HEK293 (cell line): ENCODE measurements at regions not wholly inside any gene's neighbourhood (a gene's known extent, or its start where the extent isn't known, plus 50 kb on each side); places are given as distances from the start of the nearest gene placed in this dataset.

ENCODE experiments used
- CTCF ChIA-PET: fragments of 350-600 bp; formaldehyde crosslinking; extraction: SDS; loops from one replicate; lab custom pipeline; 2021; ENCODE audit warnings: antibody characterized with exemption; lab: Yijun Ruan, JAX
- POLR2A ChIA-PET: fragments of 300-600 bp; formaldehyde crosslinking; extraction: SDS; loops from one replicate; lab custom pipeline; 2020; ENCODE audit warnings: antibody characterized with exemption, inconsistent platforms; lab: Yijun Ruan, JAX
- H3K27ac ChIP-seq: fragments of 200-500 bp; sonication (Bioruptor generic); 2 replicates; pipeline ENCODE4 v1.5.1; 2014; ENCODE audit warnings: low read depth, low read length, control low read depth, inconsistent platforms; ENCODE audit errors: extremely low read depth
- H3K36me3 ChIP-seq, 2 experiments: fragments of 200-500 bp in 1 of 2; sonication (Bioruptor generic) in 1 of 2; 1 replicate in 1 of 2; 2 replicates in 1 of 2; pipeline ENCODE4 v1.5.1; 2014 to 2017; ENCODE audit warnings: inconsistent platforms in 2 of 2, low read length in 2 of 2; ENCODE audit not compliant: control insufficient read depth in 2 of 2, insufficient read depth in 1 of 2
- H3K4me1 ChIP-seq: fragments of 200-500 bp; sonication (Bioruptor generic); 2 replicates; pipeline ENCODE4 v1.5.1; 2014; ENCODE audit warnings: mild to moderate bottlenecking, low read length, inconsistent platforms; ENCODE audit not compliant: control insufficient read depth, insufficient read depth
- H3K4me3 ChIP-seq: 2 replicates; pipeline ENCODE4 v1.5.1; 2011; ENCODE audit warnings: low read depth, mild to moderate bottlenecking, control low read depth, low read length, moderate library complexity
- H3K9me3 ChIP-seq: fragments of 200-500 bp; sonication (Bioruptor generic); 2 replicates; pipeline ENCODE4 v1.5.1; 2014; ENCODE audit warnings: low read depth, low read length, inconsistent platforms; ENCODE audit not compliant: control insufficient read depth, insufficient read depth
- KLF16 ChIP-seq: fragments of 450-650 bp; formaldehyde crosslinking; IDR thresholded peaks from 2 replicates; pipeline ENCODE4 v1.5.1; 2017; ENCODE audit warnings: missing biosample characterization, missing genetic modification characterization
- OVOL3 ChIP-seq: fragments of 450-650 bp; formaldehyde crosslinking; IDR thresholded peaks from 2 replicates; pipeline ENCODE4 v1.5.1; 2016; ENCODE audit warnings: missing biosample characterization, missing genetic modification characterization
- SCRT2 ChIP-seq: fragments of 450-650 bp; formaldehyde crosslinking; IDR thresholded peaks from 2 replicates; pipeline ENCODE4 v1.5.1; 2016; ENCODE audit warnings: missing biosample characterization, missing genetic modification characterization
- SP2 ChIP-seq: fragments of 450-650 bp; formaldehyde crosslinking; IDR thresholded peaks from 2 replicates; pipeline ENCODE4 v1.5.1; 2016; ENCODE audit warnings: missing biosample characterization, missing genetic modification characterization
- WT1 ChIP-seq: fragments of 450-650 bp; formaldehyde crosslinking; IDR thresholded peaks from 2 replicates; pipeline ENCODE4 v1.5.1; 2016; ENCODE audit warnings: missing biosample characterization, missing genetic modification characterization
- ZBTB20 ChIP-seq: fragments of 450-650 bp; formaldehyde crosslinking; IDR thresholded peaks from 2 replicates; pipeline ENCODE4 v1.5.1; 2016; ENCODE audit warnings: missing biosample characterization, missing genetic modification characterization
- ZNF114 ChIP-seq: fragments of 450-650 bp; formaldehyde crosslinking; IDR thresholded peaks from 2 replicates; pipeline ENCODE4 v1.5.0; 2017; ENCODE audit warnings: missing biosample characterization, missing genetic modification characterization
- ZNF16 ChIP-seq: fragments of 450-650 bp; formaldehyde crosslinking; IDR thresholded peaks from 2 replicates; pipeline ENCODE4 v1.5.1; 2016; ENCODE audit warnings: low read depth, missing biosample characterization, missing genetic modification characterization
- ZNF202 ChIP-seq: fragments of 450-650 bp; formaldehyde crosslinking; IDR thresholded peaks from 2 replicates; pipeline ENCODE4 v1.5.1; 2016; ENCODE audit warnings: missing biosample characterization, missing genetic modification characterization, borderline replicate concordance
- ZNF23 ChIP-seq: fragments of 450-650 bp; formaldehyde crosslinking; IDR thresholded peaks from 2 replicates; pipeline ENCODE4 v1.5.1; 2016; ENCODE audit warnings: missing biosample characterization, missing genetic modification characterization, borderline replicate concordance
- ZNF350 ChIP-seq: fragments of 450-650 bp; formaldehyde crosslinking; IDR thresholded peaks from 2 replicates; pipeline ENCODE4 v1.5.0; 2017; ENCODE audit warnings: missing biosample characterization, mild to moderate bottlenecking, missing genetic modification characterization
- ZNF366 ChIP-seq: fragments of 450-650 bp; formaldehyde crosslinking; conservative IDR thresholded peaks from 2 replicates; pipeline ENCODE4 v1.5.1; 2016; ENCODE audit warnings: missing biosample characterization, missing genetic modification characterization
- ZNF391 ChIP-seq: fragments of 450-650 bp; formaldehyde crosslinking; IDR thresholded peaks from 2 replicates; pipeline ENCODE4 v1.5.1; 2016; ENCODE audit warnings: low read depth, missing biosample characterization, missing genetic modification characterization, borderline replicate concordance
- ZNF544 ChIP-seq: fragments of 450-650 bp; formaldehyde crosslinking; IDR thresholded peaks from 2 replicates; pipeline ENCODE4 v1.5.0; 2017; ENCODE audit warnings: missing biosample characterization, missing genetic modification characterization
- ZNF626 ChIP-seq: fragments of 450-650 bp; sonication (Bioruptor Pico); formaldehyde crosslinking; IDR thresholded peaks from 2 replicates; pipeline ENCODE4 v1.5.1; 2018; ENCODE audit warnings: missing biosample characterization, missing genetic modification characterization, inconsistent platforms
- ZSCAN23 ChIP-seq: fragments of 450-650 bp; formaldehyde crosslinking; IDR thresholded peaks from 2 replicates; pipeline ENCODE4 v1.5.1; 2016; ENCODE audit warnings: missing biosample characterization, missing genetic modification characterization
- TF ChIP-seq, protein P1 (sequence below): fragments of 450-650 bp; formaldehyde crosslinking; IDR thresholded peaks from 2 replicates; pipeline ENCODE4 v1.5.1; 2017; ENCODE audit warnings: missing biosample characterization, missing genetic modification characterization
- TF ChIP-seq, protein P2 (sequence below): fragments of 450-650 bp; formaldehyde crosslinking; IDR thresholded peaks from 2 replicates; pipeline ENCODE4 v1.5.1; 2016; ENCODE audit warnings: missing biosample characterization, missing genetic modification characterization
- TF ChIP-seq, protein P3 (sequence below): fragments of 450-650 bp; formaldehyde crosslinking; conservative IDR thresholded peaks from 2 replicates; pipeline ENCODE4 v1.5.1; 2016; ENCODE audit warnings: low read depth, missing biosample characterization, missing genetic modification characterization

DNA sequence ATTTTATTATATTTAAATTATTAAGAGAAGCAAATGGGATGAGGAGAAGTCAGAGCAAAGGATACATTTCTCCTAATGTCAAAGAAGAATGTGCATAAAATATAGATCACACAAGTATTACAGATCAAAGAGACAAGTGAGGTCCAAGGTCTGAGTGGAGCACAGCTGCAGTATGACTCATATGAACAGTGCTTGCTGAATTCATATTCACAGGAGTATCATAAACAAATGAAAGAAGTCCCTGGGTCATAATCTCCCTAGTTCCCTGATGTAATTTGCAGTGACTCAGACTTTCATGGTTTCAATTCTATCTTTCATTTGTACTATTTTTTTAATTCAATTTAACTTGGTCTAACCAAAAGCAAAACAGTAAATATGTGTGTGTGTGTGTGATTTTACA lies 499.0 kb upstream of the CCDC179 start:
- no peak for TF ChIP-seq ZNF202 (tag by site-specific recombination)
- TF ChIP-seq, protein P1, sequence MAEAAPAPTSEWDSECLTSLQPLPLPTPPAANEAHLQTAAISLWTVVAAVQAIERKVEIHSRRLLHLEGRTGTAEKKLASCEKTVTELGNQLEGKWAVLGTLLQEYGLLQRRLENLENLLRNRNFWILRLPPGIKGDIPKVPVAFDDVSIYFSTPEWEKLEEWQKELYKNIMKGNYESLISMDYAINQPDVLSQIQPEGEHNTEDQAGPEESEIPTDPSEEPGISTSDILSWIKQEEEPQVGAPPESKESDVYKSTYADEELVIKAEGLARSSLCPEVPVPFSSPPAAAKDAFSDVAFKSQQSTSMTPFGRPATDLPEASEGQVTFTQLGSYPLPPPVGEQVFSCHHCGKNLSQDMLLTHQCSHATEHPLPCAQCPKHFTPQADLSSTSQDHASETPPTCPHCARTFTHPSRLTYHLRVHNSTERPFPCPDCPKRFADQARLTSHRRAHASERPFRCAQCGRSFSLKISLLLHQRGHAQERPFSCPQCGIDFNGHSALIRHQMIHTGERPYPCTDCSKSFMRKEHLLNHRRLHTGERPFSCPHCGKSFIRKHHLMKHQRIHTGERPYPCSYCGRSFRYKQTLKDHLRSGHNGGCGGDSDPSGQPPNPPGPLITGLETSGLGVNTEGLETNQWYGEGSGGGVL (tag by site-specific recombination) = no peak
- TF ChIP-seq, protein P2, sequence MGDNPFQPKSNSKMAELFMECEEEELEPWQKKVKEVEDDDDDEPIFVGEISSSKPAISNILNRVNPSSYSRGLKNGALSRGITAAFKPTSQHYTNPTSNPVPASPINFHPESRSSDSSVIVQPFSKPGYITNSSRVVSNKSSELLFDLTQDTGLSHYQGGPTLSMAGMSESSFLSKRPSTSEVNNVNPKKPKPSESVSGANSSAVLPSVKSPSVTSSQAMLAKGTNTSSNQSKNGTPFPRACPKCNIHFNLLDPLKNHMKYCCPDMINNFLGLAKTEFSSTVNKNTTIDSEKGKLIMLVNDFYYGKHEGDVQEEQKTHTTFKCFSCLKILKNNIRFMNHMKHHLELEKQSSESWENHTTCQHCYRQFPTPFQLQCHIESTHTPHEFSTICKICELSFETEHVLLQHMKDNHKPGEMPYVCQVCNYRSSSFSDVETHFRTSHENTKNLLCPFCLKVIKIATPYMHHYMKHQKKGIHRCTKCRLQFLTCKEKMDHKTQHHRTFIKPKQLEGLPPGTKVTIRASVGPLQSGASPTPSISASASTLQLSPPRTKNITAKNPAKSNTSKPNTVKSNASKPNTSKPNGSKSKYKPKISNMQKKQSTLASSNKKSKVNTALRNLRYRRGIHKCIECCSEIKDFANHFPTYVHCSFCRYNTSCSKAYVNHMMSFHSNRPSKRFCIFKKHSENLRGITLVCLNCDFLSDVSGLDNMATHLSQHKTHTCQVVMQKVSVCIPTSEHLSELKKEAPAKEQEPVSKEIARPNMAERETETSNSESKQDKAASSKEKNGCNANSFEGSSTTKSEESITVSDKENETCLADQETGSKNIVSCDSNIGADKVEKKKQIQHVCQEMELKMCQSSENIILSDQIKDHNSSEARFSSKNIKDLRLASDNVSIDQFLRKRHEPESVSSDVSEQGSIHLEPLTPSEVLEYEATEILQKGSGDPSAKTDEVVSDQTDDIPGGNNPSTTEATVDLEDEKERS (tag by site-specific recombination) = no peak
- TF ChIP-seq ZNF350 = no peak
- no peak for TF ChIP-seq ZNF366 (tag by site-specific recombination)
- no peak for TF ChIP-seq ZNF16
- no peak for TF ChIP-seq ZNF626 (tag by site-specific recombination)
- TF ChIP-seq ZBTB20 = no peak
- no peak for TF ChIP-seq ZNF114 (tag by site-specific recombination)
- no peak for TF ChIP-seq ZNF544 (tag by site-specific recombination)
- TF ChIP-seq ZNF391 (tag by site-specific recombination) = no peak
- ChIA-PET CTCF (no interaction called here), POLR2A (no interaction called here)
- Histone ChIP-seq H3K4me3 (no peak overlapping the region), H3K27ac (no peak overlapping the region), H3K9me3 (no peaks in the 10 kb centered on the region), H3K36me3 (no peaks in the 10 kb centered on the region), H3K4me1 (no peaks in the 10 kb centered on the region)

DNA sequence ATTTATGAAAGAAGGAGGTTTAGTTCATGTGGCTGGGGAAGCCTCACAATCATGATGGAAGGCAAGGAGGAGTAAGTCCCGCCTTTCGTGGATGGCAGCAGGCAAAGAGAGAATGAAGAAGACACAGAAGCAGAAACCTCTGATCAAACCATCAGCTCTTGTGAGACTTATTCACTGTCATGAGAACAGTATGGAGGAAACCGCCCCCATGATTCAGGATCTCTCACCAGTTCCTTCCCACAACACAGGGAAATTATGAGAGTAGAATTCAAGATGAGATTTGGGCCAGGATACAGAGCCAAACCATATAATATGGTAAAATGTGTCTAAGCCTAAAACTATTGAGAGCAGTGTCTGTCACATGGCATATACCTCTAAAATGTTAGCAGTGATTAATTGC lies 503.8 kb upstream of the CCDC179 start:
- Histone ChIP-seq H3K9me3 (no peaks in the 10 kb centered on the region), H3K4me1 (no peaks in the 10 kb centered on the region), H3K36me3 (no peaks in the 10 kb centered on the region), H3K27ac (no peak overlapping the region), H3K4me3 (no peak overlapping the region)
- ChIA-PET CTCF (no interaction called here), POLR2A (no interaction called here)
- TF ChIP-seq OVOL3 (no peak), SCRT2 (tag by site-specific recombination) (no peak), WT1 (tag by site-specific recombination) (no peak), KLF16 (tag by site-specific recombination) (no peak), ZSCAN23 (tag by site-specific recombination) (no peak)

DNA sequence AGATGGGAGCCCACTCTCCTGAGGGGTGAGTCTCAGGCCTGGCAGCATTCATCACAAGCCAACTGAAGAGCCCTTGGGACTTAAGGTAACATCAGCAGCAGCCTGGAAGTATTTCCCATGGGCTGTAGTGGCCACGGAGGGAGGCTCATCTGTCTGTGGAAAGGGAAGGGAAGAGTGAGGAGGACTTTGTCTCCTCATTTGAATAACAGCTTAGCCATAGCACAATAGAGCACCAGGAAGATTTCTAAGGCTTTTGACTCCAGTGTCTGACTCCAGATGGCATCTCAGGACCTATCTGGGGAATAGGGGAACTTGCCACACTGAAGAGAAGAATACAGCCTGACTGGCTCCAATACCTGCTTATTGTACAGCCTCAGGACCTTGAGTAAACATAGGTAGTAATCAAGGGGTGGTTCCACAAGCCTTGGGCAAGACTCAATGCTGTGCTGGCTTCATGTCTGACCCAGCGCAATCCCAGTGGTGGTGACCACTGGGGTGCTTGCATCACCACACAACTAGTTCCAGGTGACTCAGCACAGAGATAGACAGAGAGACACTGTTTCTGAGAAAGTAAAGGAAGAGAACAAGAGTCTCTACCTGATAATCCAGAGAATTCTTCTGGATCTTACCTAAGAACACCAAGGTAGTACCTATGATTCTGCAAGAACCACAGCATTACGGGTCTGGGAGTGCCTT lies 510.5 kb upstream of the CCDC179 start:
- Histone ChIP-seq H3K36me3 (no peaks in the 10 kb centered on the region), H3K9me3 (no peaks in the 10 kb centered on the region), H3K4me3 (no peak overlapping the region), H3K4me1 (no peaks in the 10 kb centered on the region), H3K27ac (no peak overlapping the region)
- TF ChIP-seq, protein P3, sequence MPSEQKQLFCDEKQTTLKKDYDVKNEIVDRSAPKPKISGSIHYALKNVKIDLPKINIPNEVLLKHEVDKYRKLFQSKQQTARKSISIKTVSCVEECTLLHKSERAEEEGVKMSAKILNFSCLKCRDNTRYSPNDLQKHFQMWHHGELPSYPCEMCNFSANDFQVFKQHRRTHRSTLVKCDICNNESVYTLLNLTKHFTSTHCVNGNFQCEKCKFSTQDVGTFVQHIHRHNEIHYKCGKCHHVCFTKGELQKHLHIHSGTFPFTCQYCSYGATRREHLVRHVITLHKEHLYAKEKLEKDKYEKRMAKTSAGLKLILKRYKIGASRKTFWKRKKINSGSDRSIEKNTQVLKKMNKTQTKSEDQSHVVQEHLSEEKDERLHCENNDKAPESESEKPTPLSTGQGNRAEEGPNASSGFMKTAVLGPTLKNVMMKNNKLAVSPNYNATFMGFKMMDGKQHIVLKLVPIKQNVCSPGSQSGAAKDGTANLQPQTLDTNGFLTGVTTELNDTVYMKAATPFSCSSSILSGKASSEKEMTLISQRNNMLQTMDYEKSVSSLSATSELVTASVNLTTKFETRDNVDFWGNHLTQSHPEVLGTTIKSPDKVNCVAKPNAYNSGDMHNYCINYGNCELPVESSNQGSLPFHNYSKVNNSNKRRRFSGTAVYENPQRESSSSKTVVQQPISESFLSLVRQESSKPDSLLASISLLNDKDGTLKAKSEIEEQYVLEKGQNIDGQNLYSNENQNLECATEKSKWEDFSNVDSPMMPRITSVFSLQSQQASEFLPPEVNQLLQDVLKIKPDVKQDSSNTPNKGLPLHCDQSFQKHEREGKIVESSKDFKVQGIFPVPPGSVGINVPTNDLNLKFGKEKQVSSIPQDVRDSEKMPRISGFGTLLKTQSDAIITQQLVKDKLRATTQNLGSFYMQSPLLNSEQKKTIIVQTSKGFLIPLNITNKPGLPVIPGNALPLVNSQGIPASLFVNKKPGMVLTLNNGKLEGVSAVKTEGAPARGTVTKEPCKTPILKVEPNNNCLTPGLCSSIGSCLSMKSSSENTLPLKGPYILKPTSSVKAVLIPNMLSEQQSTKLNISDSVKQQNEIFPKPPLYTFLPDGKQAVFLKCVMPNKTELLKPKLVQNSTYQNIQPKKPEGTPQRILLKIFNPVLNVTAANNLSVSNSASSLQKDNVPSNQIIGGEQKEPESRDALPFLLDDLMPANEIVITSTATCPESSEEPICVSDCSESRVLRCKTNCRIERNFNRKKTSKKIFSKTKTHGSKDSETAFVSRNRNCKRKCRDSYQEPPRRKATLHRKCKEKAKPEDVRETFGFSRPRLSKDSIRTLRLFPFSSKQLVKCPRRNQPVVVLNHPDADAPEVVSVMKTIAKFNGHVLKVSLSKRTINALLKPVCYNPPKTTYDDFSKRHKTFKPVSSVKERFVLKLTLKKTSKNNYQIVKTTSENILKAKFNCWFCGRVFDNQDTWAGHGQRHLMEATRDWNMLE = no peak
- TF ChIP-seq ZNF23 (tag by site-specific recombination) = no peak
- no peak for TF ChIP-seq SP2 (tag by site-specific recombination)
- POLR2A ChIA-PET = no interaction called here
- CTCF ChIA-PET = no interaction called here
